Hematopoietic multipotent progenitor cell treated with erythropoietin and hydrocortisone succinate and interleukin-3 and kit ligand, for 17 days (in vitro differentiated cells): ENCODE measurements at regions not wholly inside any gene's neighbourhood (a gene's known extent, or its start where the extent isn't known, plus 50 kb on each side); places are given as distances from the start of the nearest gene placed in this dataset.
"Not testable (repeated sequence)": the region's sequence is repeated elsewhere in the genome, so short reads cannot be mapped to it uniquely, and the experiment has no call there.

Experiments
- DNase-seq: peaks from one replicate; pipeline ENCODE4 v3.0.0-alpha.2; 2015; ENCODE audit warnings: low spot score

- not testable (repeated sequence) for DNase-seq
Observed at GRCh38 chr1:196366-196765, 255.1 kb downstream of the OR4F29 start.

GRCh38 chr1:191296-192049 is 260.0 kb downstream of the OR4F29 start:
- DNase-seq: not testable (repeated sequence)

GRCh38 chr1:190678-191077 is 260.8 kb downstream of the OR4F29 start:
- not testable (repeated sequence) for DNase-seq

GRCh38 chr1:189915-190314 is 261.6 kb downstream of the OR4F29 start:
- DNase-seq: not testable (repeated sequence)

- not testable (repeated sequence) for DNase-seq
Observed at GRCh38 chr1:189270-189669, 262.2 kb downstream of the OR4F29 start.

GRCh38 chr1:187298-187697 is 264.2 kb downstream of the OR4F29 start:
- not testable (repeated sequence) for DNase-seq

- not testable (repeated sequence) for DNase-seq
Observed at GRCh38 chr1:186691-187131, 264.8 kb downstream of the OR4F29 start.

GRCh38 chr1:186223-186622 is 265.3 kb downstream of the OR4F29 start:
- not testable (repeated sequence) for DNase-seq

- DNase-seq: not testable (repeated sequence)
Observed at GRCh38 chr1:185526-185925, 266.0 kb downstream of the OR4F29 start.

- not testable (repeated sequence) for DNase-seq
Observed at GRCh38 chr1:184336-184686, 267.2 kb downstream of the OR4F29 start.

GRCh38 chr1:183620-184335 is 267.7 kb downstream of the OR4F29 start:
- DNase-seq: not testable (repeated sequence)

- DNase-seq: not testable (repeated sequence)
Observed at GRCh38 chr1:183081-183480, 268.4 kb downstream of the OR4F29 start.

GRCh38 chr1:182631-183030 is 268.8 kb downstream of the OR4F29 start:
- not testable (repeated sequence) for DNase-seq

GRCh38 chr1:181247-182216 is 269.9 kb downstream of the OR4F29 start:
- DNase-seq: peak; percentile 81

- not testable (repeated sequence) for DNase-seq
Observed at GRCh38 chr1:180749-181205, 270.7 kb downstream of the OR4F29 start.

- DNase-seq: not testable (repeated sequence)
Observed at GRCh38 chr1:138842-139241, 312.6 kb downstream of the OR4F29 start.

GRCh38 chr1:137664-138063 is 313.8 kb downstream of the OR4F29 start:
- not testable (repeated sequence) for DNase-seq

- not testable (repeated sequence) for DNase-seq
Observed at GRCh38 chr1:136344-136932, 315.0 kb downstream of the OR4F29 start.

- DNase-seq: not testable (repeated sequence)
Observed at GRCh38 chr1:134936-135335, 316.5 kb downstream of the OR4F29 start.

GRCh38 chr1:118440-118839 is 333.0 kb downstream of the OR4F29 start:
- DNase-seq: not testable (repeated sequence)

- not testable (repeated sequence) for DNase-seq
Observed at GRCh38 chr1:115534-115933, 335.9 kb downstream of the OR4F29 start.
